GM21786 (cell line): ENCODE measurements at regions not wholly inside any gene's neighbourhood (a gene's known extent, or its start where the extent isn't known, plus 50 kb on each side); places are given as distances from the start of the nearest gene placed in this dataset.

Experiments used
- ATAC-seq: cut with Tn5 transposase; IDR thresholded peaks from one replicate; pipeline ENCODE4 v1.9.1; 2021; ENCODE audit not compliant: unreplicated experiment

GRCh38 chr15:46682969-46683791 lies 1034.1 kb upstream of the SEMA6D start:
- no peak for ATAC-seq

GRCh38 chr15:46685096-46685495 lies 1032.2 kb upstream of the SEMA6D start:
- no peak for ATAC-seq

GRCh38 chr15:46685681-46686080 lies 1031.6 kb upstream of the SEMA6D start:
- ATAC-seq = no peak

GRCh38 chr15:46696281-46696680 lies 1021.0 kb upstream of the SEMA6D start:
- ATAC-seq = no peak

GRCh38 chr15:46701346-46701745 lies 1016.0 kb upstream of the SEMA6D start:
- no peak for ATAC-seq

- no peak for ATAC-seq
These were observed 1015.4 kb upstream of the SEMA6D start for GRCh38 chr15:46701896-46702295.

GRCh38 chr15:46703020-46703861 lies 1014.1 kb upstream of the SEMA6D start:
- ATAC-seq = peak; percentile 75

GRCh38 chr15:46703871-46704637 lies 1013.3 kb upstream of the SEMA6D start:
- peak; percentile 40 for ATAC-seq

- ATAC-seq = no peak
These were observed 1009.9 kb upstream of the SEMA6D start for GRCh38 chr15:46707452-46707851.

GRCh38 chr15:46708226-46708625 lies 1009.1 kb upstream of the SEMA6D start:
- no peak for ATAC-seq

- ATAC-seq = no peak
These were observed 1007.7 kb upstream of the SEMA6D start for GRCh38 chr15:46709460-46710083.

GRCh38 chr15:46710401-46710960 lies 1006.8 kb upstream of the SEMA6D start:
- no peak for ATAC-seq

GRCh38 chr15:46713045-46713444 lies 1004.3 kb upstream of the SEMA6D start:
- ATAC-seq = no peak

GRCh38 chr15:46714950-46715349 lies 1002.4 kb upstream of the SEMA6D start:
- ATAC-seq = no peak

GRCh38 chr15:46723308-46723707 lies 994.0 kb upstream of the SEMA6D start:
- ATAC-seq = no peak

- ATAC-seq = no peak
These were observed 985.2 kb upstream of the SEMA6D start for GRCh38 chr15:46732060-46732459.

- no peak for ATAC-seq
These were observed 982.2 kb upstream of the SEMA6D start for GRCh38 chr15:46735115-46735514.

- no peak for ATAC-seq
These were observed 966.0 kb upstream of the SEMA6D start for GRCh38 chr15:46751303-46751702.

GRCh38 chr15:46753946-46754345 lies 963.4 kb upstream of the SEMA6D start:
- no peak for ATAC-seq

GRCh38 chr15:46763091-46763490 lies 954.2 kb upstream of the SEMA6D start:
- ATAC-seq = no peak

GRCh38 chr15:46764851-46765250 lies 952.5 kb upstream of the SEMA6D start:
- ATAC-seq = no peak
